CD14-positive monocyte (primary cell): ENCODE measurements at regions not wholly inside any gene's neighbourhood (a gene's known extent, or its start where the extent isn't known, plus 50 kb on each side); places are given as distances from the start of the nearest gene placed in this dataset.

Experiments
- DNase-seq, 3 donors: peaks; one replicate each; pipeline ENCODE4 v3.0.0-alpha.2; 2011 to 2022
- H2AFZ ChIP-seq: 2 replicates; pipeline ENCODE4 v1.6.0; 2012; ENCODE audit warnings: mild to moderate bottlenecking, low read depth, low read length, inconsistent platforms; ENCODE audit not compliant: insufficient read depth, poor library complexity, severe bottlenecking
- H3K27ac ChIP-seq, 2 donors: 1 replicate in 1 of 2; 2 replicates in 1 of 2; pipeline ENCODE4 v1.5.1; 2012 to 2013; ENCODE audit warnings: low read length in 2 of 2, control low read depth in 1 of 2, inconsistent platforms in 1 of 2, low read depth in 1 of 2, mild to moderate bottlenecking in 1 of 2
- H3K27me3 ChIP-seq, 2 donors: one replicate each; pipeline versions ENCODE4 v1.6.0 to v1.6.1; 2011 to 2013; ENCODE audit warnings: low read length in 2 of 2; ENCODE audit not compliant: control insufficient read depth in 2 of 2, insufficient read depth in 2 of 2
- H3K36me3 ChIP-seq, 2 donors: replicated peaks in 1 of 2; 1 replicate in 1 of 2; 2 replicates in 1 of 2; pipeline versions ENCODE4 v1.5.1 to v1.6.1; 2012 to 2013; ENCODE audit warnings: low read length in 2 of 2, control low read depth in 1 of 2, inconsistent platforms in 1 of 2, mild to moderate bottlenecking in 1 of 2; ENCODE audit not compliant: insufficient read depth in 2 of 2, control insufficient read depth in 1 of 2
- H3K4me1 ChIP-seq, 2 donors: 1 replicate in 1 of 2; 2 replicates in 1 of 2; pipeline versions ENCODE4 v1.5.1 to v1.6.1; 2012 to 2013; ENCODE audit warnings: low read length in 2 of 2, control low read depth in 1 of 2, inconsistent platforms in 1 of 2, mild to moderate bottlenecking in 1 of 2, moderate library complexity in 1 of 2; ENCODE audit not compliant: insufficient read depth in 2 of 2, control insufficient read depth in 1 of 2
- H3K4me2 ChIP-seq: replicated peaks from 2 replicates; pipeline ENCODE3; 2012; ENCODE audit warnings: low read length, moderate library complexity, mild to moderate bottlenecking; ENCODE audit not compliant: poor library complexity, severe bottlenecking; ENCODE audit errors: extremely low read depth
- H3K4me3 ChIP-seq, 3 experiments: fragments of 200-600 bp in 1 of 3; sonication (generic) in 1 of 3; replicated peaks in 1 of 3; 1 replicate in 2 of 3; 2 replicates in 1 of 3; pipeline ENCODE4 v1.5.1; 2011 to 2013; ENCODE audit warnings: low read length in 3 of 3, mild to moderate bottlenecking in 3 of 3, control low read depth in 2 of 3, low read depth in 2 of 3, inconsistent platforms in 1 of 3, moderate library complexity in 1 of 3
- H3K79me2 ChIP-seq: 2 replicates; pipeline ENCODE4 v1.6.0; 2012; ENCODE audit warnings: mild to moderate bottlenecking, control low read depth, inconsistent platforms, low read length, moderate library complexity; ENCODE audit not compliant: insufficient read depth
- H3K9ac ChIP-seq: 2 replicates; pipeline ENCODE4 v1.6.0; 2017; ENCODE audit warnings: low read length, mild to moderate bottlenecking; ENCODE audit not compliant: insufficient read depth, poor library complexity, severe bottlenecking
- H3K9me3 ChIP-seq, 2 donors: replicated peaks in 1 of 2; 1 replicate in 1 of 2; 2 replicates in 1 of 2; pipeline versions ENCODE4 v1.5.1 to v1.6.1; 2012 to 2013; ENCODE audit warnings: low read length in 2 of 2, control low read depth in 1 of 2; ENCODE audit not compliant: control insufficient read depth in 1 of 2, insufficient read depth in 1 of 2
- H4K20me1 ChIP-seq: 2 replicates; pipeline ENCODE4 v1.6.0; 2012; ENCODE audit warnings: mild to moderate bottlenecking, low read length, control low read depth, moderate library complexity; ENCODE audit not compliant: insufficient read depth
- H3K27ac Mint-ChIP-seq, 7 donors: one replicate each; pipeline ENCODE4 v1.8.0; 2020; ENCODE audit warnings: mild to moderate bottlenecking in 7 of 7, mixed read lengths in 7 of 7, moderate library complexity in 6 of 7, inconsistent platforms in 2 of 7
- H3K27me3 Mint-ChIP-seq, 3 donors: one replicate each; pipeline ENCODE4 v1.8.0; 2021 to 2022; ENCODE audit warnings: low read depth in 3 of 3, mild to moderate bottlenecking in 3 of 3, mixed read lengths in 3 of 3, moderate library complexity in 3 of 3, inconsistent platforms in 1 of 3
- H3K36me3 Mint-ChIP-seq, 2 donors: one replicate each; pipeline ENCODE4 v1.8.0; 2020; ENCODE audit warnings: mixed read lengths in 2 of 2, inconsistent platforms in 1 of 2, mild to moderate bottlenecking in 1 of 2
- H3K4me1 Mint-ChIP-seq: one replicate; pipeline ENCODE4 v1.8.0; 2020; ENCODE audit warnings: mild to moderate bottlenecking, mixed read lengths
- H3K4me3 Mint-ChIP-seq, 2 donors: one replicate each; pipeline ENCODE4 v1.8.0; 2020; ENCODE audit warnings: mild to moderate bottlenecking in 2 of 2, mixed read lengths in 2 of 2, moderate library complexity in 1 of 2
- H3K9me3 Mint-ChIP-seq, 7 donors: one replicate each; pipeline ENCODE4 v1.8.0; 2020 to 2022; ENCODE audit warnings: mixed read lengths in 7 of 7, mild to moderate bottlenecking in 6 of 7, moderate library complexity in 6 of 7, inconsistent platforms in 2 of 7
- CTCF ChIP-seq: fragments of 200-600 bp; IDR thresholded peaks from one replicate; pipeline ENCODE4 v1.8.0; 2022; ENCODE audit warnings: antibody characterized with exemption, mild to moderate bottlenecking
- WGBS: methylation state at CpG from one replicate; pipeline ENCODE4 v1.1.5; 2013; ENCODE audit warnings: missing lambda C conversion rate; ENCODE audit not compliant: insufficient coverage; 5-methylcytosine and 5-hydroxymethylcytosine counted together
- intact Hi-C, 2 donors: fragments of 100-400 bp; cut with micrococcal nuclease; formaldehyde crosslinking; loops; one replicate each; pipeline versions ENCODE4 v1.15.0 to v1.15.1; 2023

- no peaks in the 10 kb centered on the region for H3K4me1 ChIP-seq
- H3K36me3 ChIP-seq = no peaks in the 10 kb centered on the region
- intact Hi-C loops = no loop called here
- WGBS = 85% methylated on average over 4 of the region's 8 CpGs
- H3K4me1 Mint-ChIP-seq = peaks cover 2% of the 10 kb centered on the region
- H3K27ac Mint-ChIP-seq = no peak overlapping the region
- DNase-seq = no peak
- no peak overlapping the region for H3K27ac ChIP-seq
- H3K27me3 ChIP-seq = no peaks in the 10 kb centered on the region
- H3K27me3 Mint-ChIP-seq = peaks cover 0 to 1% (median 0%) of the 10 kb centered on the region in 3 donors
- no peak overlapping the region for H3K4me3 ChIP-seq
- no peak overlapping the region for H3K4me3 Mint-ChIP-seq
- H4K20me1 ChIP-seq = no peaks in the 10 kb centered on the region
- H3K79me2 ChIP-seq = no peaks in the 10 kb centered on the region
- no peak overlapping the region for H3K4me2 ChIP-seq
- H2AFZ ChIP-seq = no peak overlapping the region
- no peaks in the 10 kb centered on the region for H3K9me3 ChIP-seq
- H3K9ac ChIP-seq = no peak overlapping the region
- no peak for TF ChIP-seq CTCF
- no peaks in the 10 kb centered on the region for H3K36me3 Mint-ChIP-seq
- H3K9me3 Mint-ChIP-seq = peaks cover 0 to 3% (median 0%) of the 10 kb centered on the region in 7 donors
Observed at GRCh38 chr20:11795071-11795615, 122.5 kb upstream of the BTBD3 start.

- Histone ChIP-seq H3K9me3 (no peaks in the 10 kb centered on the region), H3K4me2 (no peak overlapping the region), H3K27ac (no peak overlapping the region), H3K4me1 (no peaks in the 10 kb centered on the region), H4K20me1 (no peaks in the 10 kb centered on the region), H3K27me3 (no peaks in the 10 kb centered on the region), H3K9ac (no peak overlapping the region), H2AFZ (no peak overlapping the region), H3K36me3 (no peaks in the 10 kb centered on the region), H3K79me2 (no peaks in the 10 kb centered on the region), H3K4me3 (no peak overlapping the region)
- DNase-seq = no peak
- H3K4me1 Mint-ChIP-seq = peaks cover 2% of the 10 kb centered on the region
- intact Hi-C loops = no loop called here
- H3K9me3 Mint-ChIP-seq = peaks cover 0 to 2% (median 0%) of the 10 kb centered on the region in 7 donors
- H3K27ac Mint-ChIP-seq = no peak overlapping the region
- no peak overlapping the region for H3K4me3 Mint-ChIP-seq
- peaks cover 0 to 3% (median 1%) of the 10 kb centered on the region in 3 donors for H3K27me3 Mint-ChIP-seq
- WGBS = 3% methylated on average over 2 of the region's 4 CpGs
- no peaks in the 10 kb centered on the region for H3K36me3 Mint-ChIP-seq
- no peak for TF ChIP-seq CTCF
Observed at GRCh38 chr20:11796026-11796425, 121.7 kb upstream of the BTBD3 start.
